HG02884 (cell line): ENCODE measurements at regions not wholly inside any gene's neighbourhood (a gene's known extent, or its start where the extent isn't known, plus 50 kb on each side); places are given as distances from the start of the nearest gene placed in this dataset.

Experiments used
- ATAC-seq: cut with Tn5 transposase; IDR thresholded peaks from one replicate; pipeline ENCODE4 v1.9.1; 2021; ENCODE audit warnings: mild to moderate bottlenecking, moderate library complexity; ENCODE audit not compliant: unreplicated experiment

- ATAC-seq = no peak
These were observed 268.6 kb downstream of the NDFIP2 start for GRCh38 chr13:79749566-79749965.

DNA sequence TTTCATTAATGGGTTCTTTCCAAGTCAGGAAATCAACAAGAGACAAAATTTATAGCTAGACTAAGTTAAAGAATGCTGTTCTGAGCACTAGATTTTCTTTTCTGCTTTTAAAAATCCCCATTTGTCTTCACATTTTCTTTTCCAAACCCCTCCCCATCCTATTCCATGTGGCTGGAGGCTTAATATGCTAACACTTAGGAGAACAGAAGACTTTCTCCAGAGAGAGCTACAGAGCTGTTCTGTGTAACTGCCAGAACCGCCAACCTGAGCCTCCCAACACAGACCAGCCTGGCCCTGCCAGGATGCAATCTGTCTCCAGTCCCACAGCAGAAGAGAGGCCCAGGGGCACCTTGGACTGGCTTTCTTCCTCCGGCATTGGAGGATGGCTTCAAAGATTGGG is 264.1 kb downstream of the NDFIP2 start:
- ATAC-seq = no peak

GRCh38 chr13:79742923-79743322 is 262.0 kb downstream of the NDFIP2 start:
- no peak for ATAC-seq

- no peak for ATAC-seq
These were observed 260.0 kb downstream of the NDFIP2 start for GRCh38 chr13:79740991-79741390.

- ATAC-seq = no peak
These were observed 255.4 kb downstream of the NDFIP2 start for GRCh38 chr13:79736356-79736755.

GRCh38 chr13:79735228-79735627 is 254.3 kb downstream of the NDFIP2 start:
- no peak for ATAC-seq

DNA sequence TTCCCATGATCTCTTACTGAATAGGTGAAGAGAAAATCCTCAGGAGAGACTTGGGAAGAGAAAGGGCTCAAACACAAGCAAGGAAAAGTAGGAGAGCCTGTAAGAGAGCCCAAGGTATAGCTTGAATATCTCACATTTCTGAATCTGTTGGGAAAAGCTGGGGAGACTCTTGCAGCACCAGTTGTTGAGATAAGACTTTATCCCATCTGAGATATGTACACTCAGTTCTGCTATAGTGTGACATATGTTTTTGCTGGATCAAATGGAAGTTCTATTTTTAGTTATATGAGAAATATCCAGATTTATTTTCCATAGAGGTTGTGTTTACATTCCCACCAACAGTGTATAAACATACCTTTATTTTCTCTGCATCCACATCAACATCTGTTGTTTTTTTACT is 246.1 kb downstream of the NDFIP2 start:
- no peak for ATAC-seq

DNA sequence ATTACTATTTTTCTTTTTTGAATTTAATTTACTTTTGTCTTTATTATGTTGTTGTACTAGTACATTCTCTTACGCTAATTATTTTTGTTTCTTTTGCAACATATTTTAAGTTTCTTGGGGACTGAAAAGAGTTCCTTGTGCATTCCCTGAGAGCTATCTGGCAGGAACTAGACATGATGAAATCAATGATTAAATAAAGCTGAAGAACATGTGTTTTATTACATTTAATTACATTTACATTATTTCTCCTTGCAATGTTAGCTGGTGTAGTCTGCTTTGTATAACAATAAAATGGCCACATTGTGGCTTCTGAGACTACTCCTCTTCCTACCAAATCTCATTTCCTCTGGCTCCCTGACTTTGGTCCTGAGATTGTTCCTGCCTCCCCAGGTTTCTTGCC is 244.9 kb downstream of the NDFIP2 start:
- ATAC-seq = no peak

- no peak for ATAC-seq
These were observed 243.6 kb downstream of the NDFIP2 start for GRCh38 chr13:79724348-79725103.

DNA sequence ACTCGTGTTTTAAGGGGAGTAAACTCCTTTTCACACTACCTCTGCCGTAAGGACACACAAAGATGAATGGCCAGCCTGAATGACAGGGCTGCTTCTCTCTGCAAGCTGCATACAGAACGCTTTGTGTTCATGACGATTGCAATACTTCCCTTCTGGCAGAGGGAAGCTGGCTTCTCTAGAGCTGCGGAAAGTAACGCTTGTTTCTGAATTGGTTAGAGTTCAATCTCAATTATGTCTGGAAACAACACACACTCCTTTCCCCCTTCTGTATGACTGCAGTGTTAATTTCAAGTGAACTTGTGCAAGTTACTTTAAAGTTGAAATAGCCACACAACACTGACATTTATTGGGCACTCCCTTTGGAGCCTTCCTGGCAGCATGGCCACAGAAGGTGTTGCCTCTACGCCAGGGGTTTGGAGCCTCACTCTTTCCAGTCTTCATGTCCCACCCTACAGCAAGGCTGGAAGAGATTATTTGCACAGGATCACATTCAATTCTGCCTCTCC is 242.6 kb downstream of the NDFIP2 start:
- no peak for ATAC-seq

- ATAC-seq = no peak
These were observed 242.0 kb downstream of the NDFIP2 start for GRCh38 chr13:79722885-79723445.

- no peak for ATAC-seq
These were observed 235.2 kb downstream of the NDFIP2 start for GRCh38 chr13:79716191-79716590.

- ATAC-seq = no peak
These were observed 230.7 kb downstream of the NDFIP2 start for GRCh38 chr13:79711631-79712030.

- ATAC-seq = no peak
These were observed 229.4 kb downstream of the NDFIP2 start for GRCh38 chr13:79710376-79710775.

DNA sequence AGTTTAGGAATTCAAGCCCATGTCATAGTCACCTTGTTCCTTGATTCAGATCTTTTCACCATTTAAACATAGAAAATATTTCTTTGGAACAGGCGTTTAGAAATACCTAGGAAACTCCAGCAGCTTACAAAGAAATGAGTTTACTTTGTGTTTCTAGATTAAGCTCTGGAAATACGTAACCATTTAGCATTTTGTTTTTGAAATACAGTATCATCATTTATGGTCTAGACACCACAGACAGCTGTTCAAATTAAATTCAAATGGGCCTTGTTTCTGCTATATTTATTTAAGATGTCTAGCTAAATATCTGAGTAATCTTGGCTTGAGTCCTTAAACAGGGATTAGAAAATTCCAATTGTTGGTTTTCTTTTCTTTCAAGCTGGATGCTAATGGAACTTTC is 228.5 kb downstream of the NDFIP2 start:
- no peak for ATAC-seq

DNA sequence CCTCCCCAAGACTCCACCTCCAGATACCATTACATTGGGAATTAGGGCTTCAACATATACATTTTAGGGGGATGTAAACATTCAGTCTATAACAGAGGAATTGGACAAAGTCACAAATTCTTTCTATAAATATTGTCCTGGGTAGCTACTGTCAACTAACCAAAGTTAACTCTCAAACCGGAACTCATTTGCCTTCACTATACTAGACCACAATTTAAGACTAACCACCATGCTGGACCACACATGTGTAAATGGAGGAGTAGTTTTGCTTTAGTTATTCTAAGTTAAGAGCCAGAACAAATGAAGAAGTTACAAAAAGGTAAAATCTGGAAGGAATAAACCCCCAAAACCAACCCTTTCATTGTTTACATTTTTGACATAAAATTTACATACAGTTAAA is 222.8 kb downstream of the NDFIP2 start:
- ATAC-seq = no peak

- ATAC-seq = no peak
These were observed 214.8 kb downstream of the NDFIP2 start for GRCh38 chr13:79695754-79696153.

- no peak for ATAC-seq
These were observed 211.9 kb downstream of the NDFIP2 start for GRCh38 chr13:79692846-79693245.

DNA sequence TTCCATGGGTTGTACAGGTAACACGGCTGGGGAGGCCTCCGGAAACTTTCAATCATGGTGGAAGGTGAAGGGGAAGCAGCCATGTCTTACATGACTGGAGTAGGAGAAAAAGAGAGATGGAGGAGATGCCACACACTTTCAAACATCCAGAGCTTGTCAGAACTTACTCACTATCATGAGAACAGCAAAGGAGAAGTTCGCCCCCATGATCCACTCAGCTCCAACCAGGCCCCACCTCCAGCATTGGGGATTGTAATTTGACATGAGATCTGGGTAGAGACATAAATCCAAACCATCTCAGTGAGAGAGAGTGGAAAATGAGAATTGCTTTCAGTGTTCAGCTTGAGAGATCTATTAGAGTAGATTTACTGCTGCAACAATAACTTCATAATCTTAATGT is 210.9 kb downstream of the NDFIP2 start:
- no peak for ATAC-seq

DNA sequence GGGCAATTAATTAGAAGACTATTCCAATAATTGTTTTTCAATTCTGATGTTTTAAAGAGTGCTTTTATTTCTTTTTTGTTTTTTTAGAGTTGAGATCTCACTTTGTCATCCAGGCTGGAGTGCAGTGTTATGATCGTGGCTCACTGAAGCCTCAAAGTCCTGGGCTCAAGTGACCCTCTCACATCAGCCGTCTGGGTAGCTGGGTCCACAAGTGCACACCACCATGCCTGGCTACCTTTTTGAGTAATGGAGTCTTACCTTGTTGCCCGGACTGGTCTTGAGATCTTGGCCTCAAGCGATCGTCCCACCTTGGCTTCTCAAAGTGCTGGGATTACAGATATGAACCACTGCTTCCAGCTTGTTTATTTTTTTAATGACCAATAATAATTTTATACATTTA is 207.8 kb downstream of the NDFIP2 start:
- no peak for ATAC-seq

DNA sequence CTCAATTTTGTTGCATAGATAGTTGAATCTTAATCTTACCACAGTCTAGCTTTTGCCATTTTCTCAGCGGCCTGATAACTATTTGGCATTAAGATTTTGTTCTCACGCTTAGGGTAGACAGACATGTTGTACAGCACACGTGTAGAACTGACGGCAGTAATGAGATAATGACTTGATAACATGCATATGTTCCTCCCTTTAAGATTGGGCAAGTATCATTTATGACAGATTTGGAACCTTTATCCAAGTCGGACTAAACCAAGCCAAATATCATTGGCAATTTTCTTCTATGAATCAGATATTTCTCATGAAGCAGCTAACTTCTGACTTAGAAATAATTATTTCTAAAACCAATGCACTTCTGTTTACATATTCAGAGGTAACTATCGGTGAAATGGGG is 205.5 kb downstream of the NDFIP2 start:
- no peak for ATAC-seq

GRCh38 chr13:79684371-79684770 is 203.4 kb downstream of the NDFIP2 start:
- ATAC-seq = no peak

GRCh38 chr13:79682164-79682563 is 201.2 kb downstream of the NDFIP2 start:
- ATAC-seq = no peak
